ENCODE measurements at regions not wholly inside any gene's neighbourhood (a gene's known extent, or its start where the extent isn't known, plus 50 kb on each side); places are given as distances from the start of the nearest gene placed in this dataset.

GRCh38 chr6:20313960-20314530 is 87.6 kb upstream of the E2F3 start:
- DNase-seq: peak; percentile 8 to 59

GRCh38 chr6:20314866-20315845 is 86.5 kb upstream of the E2F3 start:
- DNase-seq: no peak

GRCh38 chr6:20317430-20317829 is 84.2 kb upstream of the E2F3 start:
- DNase-seq: no peak

- no peak for DNase-seq
These were observed 82.8 kb upstream of the E2F3 start for GRCh38 chr6:20318851-20319387.

- no peak for DNase-seq
These were observed 81.9 kb upstream of the E2F3 start for GRCh38 chr6:20319520-20320357.

- no peak for DNase-seq
These were observed 75.8 kb upstream of the E2F3 start for GRCh38 chr6:20325641-20326421.

- DNase-seq: no peak
These were observed 75.3 kb upstream of the E2F3 start for GRCh38 chr6:20326422-20326728.

GRCh38 chr6:20327141-20327540 is 74.5 kb upstream of the E2F3 start:
- DNase-seq: no peak

- no peak for DNase-seq
These were observed 73.3 kb upstream of the E2F3 start for GRCh38 chr6:20328266-20328923.

- DNase-seq: no peak
These were observed 72.8 kb upstream of the E2F3 start for GRCh38 chr6:20328924-20329300.

GRCh38 chr6:20331042-20331441 is 70.6 kb upstream of the E2F3 start:
- DNase-seq: no peak

GRCh38 chr6:20331625-20332024 is 70.1 kb upstream of the E2F3 start:
- DNase-seq: no peak

- peak; percentile 68 to 81 for DNase-seq
These were observed 69.2 kb upstream of the E2F3 start for GRCh38 chr6:20332441-20333006.

GRCh38 chr6:20333721-20334269 is 67.9 kb upstream of the E2F3 start:
- DNase-seq: no peak

- no peak for DNase-seq
These were observed 67.3 kb upstream of the E2F3 start for GRCh38 chr6:20334334-20334733.

- no peak for DNase-seq
These were observed 66.7 kb upstream of the E2F3 start for GRCh38 chr6:20334962-20335361.

GRCh38 chr6:20335872-20336271 is 65.8 kb upstream of the E2F3 start:
- DNase-seq: no peak

- DNase-seq: no peak
These were observed 63.5 kb upstream of the E2F3 start for GRCh38 chr6:20338156-20338555.

- peak; percentile 48 to 70 for DNase-seq
These were observed 61.4 kb upstream of the E2F3 start for GRCh38 chr6:20340068-20340848.

GRCh38 chr6:20341096-20341495 is 60.6 kb upstream of the E2F3 start:
- no peak for DNase-seq

Measured in NCI-H524 (cell line).